CD14-positive monocyte (primary cell): ENCODE measurements at regions not wholly inside any gene's neighbourhood (a gene's known extent, or its start where the extent isn't known, plus 50 kb on each side); places are given as distances from the start of the nearest gene placed in this dataset.
A peak's percentile ranks its signal among the peaks of the same experiment; 100 is the strongest.

Experiments used
- DNase-seq, 3 donors: peaks; one replicate each; pipeline ENCODE4 v3.0.0-alpha.2; 2011 to 2022
- H2AFZ ChIP-seq: 2 replicates; pipeline ENCODE4 v1.6.0; 2012; ENCODE audit warnings: mild to moderate bottlenecking, low read depth, low read length, inconsistent platforms; ENCODE audit not compliant: insufficient read depth, poor library complexity, severe bottlenecking
- H3K27ac ChIP-seq, 2 donors: 1 replicate in 1 of 2; 2 replicates in 1 of 2; pipeline ENCODE4 v1.5.1; 2012 to 2013; ENCODE audit warnings: low read length in 2 of 2, control low read depth in 1 of 2, inconsistent platforms in 1 of 2, low read depth in 1 of 2, mild to moderate bottlenecking in 1 of 2
- H3K27me3 ChIP-seq, 2 donors: one replicate each; pipeline versions ENCODE4 v1.6.0 to v1.6.1; 2011 to 2013; ENCODE audit warnings: low read length in 2 of 2; ENCODE audit not compliant: control insufficient read depth in 2 of 2, insufficient read depth in 2 of 2
- H3K36me3 ChIP-seq, 2 donors: replicated peaks in 1 of 2; 1 replicate in 1 of 2; 2 replicates in 1 of 2; pipeline versions ENCODE4 v1.5.1 to v1.6.1; 2012 to 2013; ENCODE audit warnings: low read length in 2 of 2, control low read depth in 1 of 2, inconsistent platforms in 1 of 2, mild to moderate bottlenecking in 1 of 2; ENCODE audit not compliant: insufficient read depth in 2 of 2, control insufficient read depth in 1 of 2
- H3K4me1 ChIP-seq, 2 donors: 1 replicate in 1 of 2; 2 replicates in 1 of 2; pipeline versions ENCODE4 v1.5.1 to v1.6.1; 2012 to 2013; ENCODE audit warnings: low read length in 2 of 2, control low read depth in 1 of 2, inconsistent platforms in 1 of 2, mild to moderate bottlenecking in 1 of 2, moderate library complexity in 1 of 2; ENCODE audit not compliant: insufficient read depth in 2 of 2, control insufficient read depth in 1 of 2
- H3K4me2 ChIP-seq: replicated peaks from 2 replicates; pipeline ENCODE3; 2012; ENCODE audit warnings: low read length, moderate library complexity, mild to moderate bottlenecking; ENCODE audit not compliant: poor library complexity, severe bottlenecking; ENCODE audit errors: extremely low read depth
- H3K4me3 ChIP-seq, 3 experiments: fragments of 200-600 bp in 1 of 3; sonication (generic) in 1 of 3; replicated peaks in 1 of 3; 1 replicate in 2 of 3; 2 replicates in 1 of 3; pipeline ENCODE4 v1.5.1; 2011 to 2013; ENCODE audit warnings: low read length in 3 of 3, mild to moderate bottlenecking in 3 of 3, control low read depth in 2 of 3, low read depth in 2 of 3, inconsistent platforms in 1 of 3, moderate library complexity in 1 of 3
- H3K79me2 ChIP-seq: 2 replicates; pipeline ENCODE4 v1.6.0; 2012; ENCODE audit warnings: mild to moderate bottlenecking, control low read depth, inconsistent platforms, low read length, moderate library complexity; ENCODE audit not compliant: insufficient read depth
- H3K9ac ChIP-seq: 2 replicates; pipeline ENCODE4 v1.6.0; 2017; ENCODE audit warnings: low read length, mild to moderate bottlenecking; ENCODE audit not compliant: insufficient read depth, poor library complexity, severe bottlenecking
- H3K9me3 ChIP-seq, 2 donors: replicated peaks in 1 of 2; 1 replicate in 1 of 2; 2 replicates in 1 of 2; pipeline versions ENCODE4 v1.5.1 to v1.6.1; 2012 to 2013; ENCODE audit warnings: low read length in 2 of 2, control low read depth in 1 of 2; ENCODE audit not compliant: control insufficient read depth in 1 of 2, insufficient read depth in 1 of 2
- H4K20me1 ChIP-seq: 2 replicates; pipeline ENCODE4 v1.6.0; 2012; ENCODE audit warnings: mild to moderate bottlenecking, low read length, control low read depth, moderate library complexity; ENCODE audit not compliant: insufficient read depth
- H3K27ac Mint-ChIP-seq, 7 donors: one replicate each; pipeline ENCODE4 v1.8.0; 2020; ENCODE audit warnings: mild to moderate bottlenecking in 7 of 7, mixed read lengths in 7 of 7, moderate library complexity in 6 of 7, inconsistent platforms in 2 of 7
- H3K27me3 Mint-ChIP-seq, 3 donors: one replicate each; pipeline ENCODE4 v1.8.0; 2021 to 2022; ENCODE audit warnings: low read depth in 3 of 3, mild to moderate bottlenecking in 3 of 3, mixed read lengths in 3 of 3, moderate library complexity in 3 of 3, inconsistent platforms in 1 of 3
- H3K36me3 Mint-ChIP-seq, 2 donors: one replicate each; pipeline ENCODE4 v1.8.0; 2020; ENCODE audit warnings: mixed read lengths in 2 of 2, inconsistent platforms in 1 of 2, mild to moderate bottlenecking in 1 of 2
- H3K4me1 Mint-ChIP-seq: one replicate; pipeline ENCODE4 v1.8.0; 2020; ENCODE audit warnings: mild to moderate bottlenecking, mixed read lengths
- H3K4me3 Mint-ChIP-seq, 2 donors: one replicate each; pipeline ENCODE4 v1.8.0; 2020; ENCODE audit warnings: mild to moderate bottlenecking in 2 of 2, mixed read lengths in 2 of 2, moderate library complexity in 1 of 2
- H3K9me3 Mint-ChIP-seq, 7 donors: one replicate each; pipeline ENCODE4 v1.8.0; 2020 to 2022; ENCODE audit warnings: mixed read lengths in 7 of 7, mild to moderate bottlenecking in 6 of 7, moderate library complexity in 6 of 7, inconsistent platforms in 2 of 7
- CTCF ChIP-seq: fragments of 200-600 bp; IDR thresholded peaks from one replicate; pipeline ENCODE4 v1.8.0; 2022; ENCODE audit warnings: antibody characterized with exemption, mild to moderate bottlenecking
- WGBS: methylation state at CpG from one replicate; pipeline ENCODE4 v1.1.5; 2013; ENCODE audit warnings: missing lambda C conversion rate; ENCODE audit not compliant: insufficient coverage; 5-methylcytosine and 5-hydroxymethylcytosine counted together
- intact Hi-C, 2 donors: fragments of 100-400 bp; cut with micrococcal nuclease; formaldehyde crosslinking; loops; one replicate each; pipeline versions ENCODE4 v1.15.0 to v1.15.1; 2023

- intact Hi-C loops: no loop called here
- Mint-ChIP-seq H3K9me3 (peaks cover 0 to 2% (median 0%) of the 10 kb centered on the region in 7 donors), H3K27ac (peak overlapping the region in 1 of 7 donors; percentile 19), H3K27me3 (peaks cover 2 to 13% (median 9%) of the 10 kb centered on the region in 3 donors), H3K4me3 (no peak overlapping the region), H3K4me1 (peaks cover 3% of the 10 kb centered on the region), H3K36me3 (no peaks in the 10 kb centered on the region)
- 95% methylated on average over 17 of the region's 26 CpGs for WGBS
- no peak for DNase-seq
- Histone ChIP-seq H3K9me3 (no peaks in the 10 kb centered on the region), H3K27me3 (peaks cover 0 to 11% of the 10 kb centered on the region in 2 donors), H3K36me3 (no peaks in the 10 kb centered on the region), H2AFZ (no peak overlapping the region), H3K79me2 (no peaks in the 10 kb centered on the region), H3K27ac (no peak overlapping the region), H3K4me2 (no peak overlapping the region), H3K4me3 (no peak overlapping the region), H4K20me1 (no peaks in the 10 kb centered on the region), H3K9ac (no peak overlapping the region), H3K4me1 (no peaks in the 10 kb centered on the region)
- no peak for TF ChIP-seq CTCF
These were observed 97.0 kb upstream of the COL5A1 start for GRCh38 chr9:134544388-134545214.

DNA sequence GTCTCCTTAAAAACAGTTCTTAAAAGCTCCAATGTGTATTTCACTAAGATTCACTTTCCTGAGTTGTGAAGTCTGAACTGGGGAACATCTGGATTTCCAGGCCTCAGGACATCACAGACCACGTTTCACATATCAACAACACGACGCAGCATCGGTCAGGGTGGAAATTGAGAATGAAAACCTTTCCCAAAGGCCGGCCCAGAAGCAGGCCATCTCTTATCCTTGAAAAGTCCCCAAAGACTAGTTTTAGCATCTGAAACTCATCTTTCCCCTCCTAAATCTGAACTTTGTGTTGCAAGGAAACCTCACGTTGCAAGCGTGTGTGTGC, 96.4 kb upstream of the COL5A1 start:
- Histone ChIP-seq H3K9me3 (no peaks in the 10 kb centered on the region), H3K4me3 (no peak overlapping the region), H3K36me3 (no peaks in the 10 kb centered on the region), H3K4me1 (no peaks in the 10 kb centered on the region), H3K4me2 (no peak overlapping the region), H3K9ac (no peak overlapping the region), H3K27ac (no peak overlapping the region), H3K79me2 (no peaks in the 10 kb centered on the region), H2AFZ (no peak overlapping the region), H3K27me3 (peaks cover 0 to 11% of the 10 kb centered on the region in 2 donors), H4K20me1 (no peaks in the 10 kb centered on the region)
- WGBS: 100% methylated on average over 6 of the region's 7 CpGs
- Mint-ChIP-seq H3K27ac (no peak overlapping the region), H3K27me3 (peaks cover 2 to 13% (median 9%) of the 10 kb centered on the region in 3 donors), H3K9me3 (peaks cover 0 to 3% (median 0%) of the 10 kb centered on the region in 7 donors), H3K36me3 (no peaks in the 10 kb centered on the region), H3K4me1 (peaks cover 3% of the 10 kb centered on the region), H3K4me3 (no peak overlapping the region)
- intact Hi-C loops: no loop called here
- no peak for TF ChIP-seq CTCF
- no peak for DNase-seq
